HEK293T (cell line): ENCODE measurements at regions not wholly inside any gene's neighbourhood (a gene's known extent, or its start where the extent isn't known, plus 50 kb on each side); places are given as distances from the start of the nearest gene placed in this dataset.

Source experiments
- ARNT ChIP-seq: fragments of 450-650 bp; IDR thresholded peaks from 2 replicates; pipeline ENCODE4 v1.6.1; 2017; ENCODE audit warnings: mild to moderate bottlenecking
- BHLHE40 ChIP-seq: fragments of 450-650 bp; IDR thresholded peaks from 2 replicates; pipeline ENCODE4 v1.6.1; 2016; ENCODE audit warnings: mild to moderate bottlenecking, moderate library complexity, borderline replicate concordance
- CTBP1 ChIP-seq: fragments of 450-650 bp; IDR thresholded peaks from 2 replicates; pipeline ENCODE4 v1.6.1; 2016; ENCODE audit warnings: borderline replicate concordance
- FOXK2 ChIP-seq: fragments of 450-650 bp; IDR thresholded peaks from 2 replicates; pipeline ENCODE4 v1.6.1; 2016; ENCODE audit warnings: mild to moderate bottlenecking
- FOXM1 ChIP-seq: fragments of 450-650 bp; IDR thresholded peaks from 2 replicates; pipeline ENCODE4 v1.6.1; 2017; ENCODE audit warnings: mild to moderate bottlenecking, borderline replicate concordance
- HDGF ChIP-seq: fragments of 450-650 bp; IDR thresholded peaks from 2 replicates; pipeline ENCODE4 v1.6.1; 2017; ENCODE audit warnings: antibody characterized with exemption, borderline replicate concordance
- L3MBTL2 ChIP-seq: fragments of 450-650 bp; conservative IDR thresholded peaks from 2 replicates; pipeline ENCODE4 v1.6.1; 2016; ENCODE audit warnings: mild to moderate bottlenecking
- LEF1 ChIP-seq: fragments of 450-650 bp; IDR thresholded peaks from 2 replicates; pipeline ENCODE4 v1.6.1; 2017; ENCODE audit warnings: mild to moderate bottlenecking, borderline replicate concordance
- NFRKB ChIP-seq: fragments of 450-650 bp; IDR thresholded peaks from 2 replicates; pipeline ENCODE4 v1.6.1; 2016; ENCODE audit warnings: mild to moderate bottlenecking, moderate library complexity
- SP1 ChIP-seq: fragments of 450-650 bp; IDR thresholded peaks from 2 replicates; pipeline ENCODE4 v1.6.1; 2017

- TF ChIP-seq BHLHE40 (no peak), FOXM1 (no peak), FOXK2 (no peak), ARNT (no peak), HDGF (no peak), NFRKB (no peak), CTBP1 (no peak), L3MBTL2 (no peak), SP1 (no peak), LEF1 (no peak)
These were observed 69.3 kb upstream of the SLCO4A1 start for GRCh38 chr20:62572980-62573379.
